HCT116 (cell line): ENCODE measurements at regions not wholly inside any gene's neighbourhood (a gene's known extent, or its start where the extent isn't known, plus 50 kb on each side); places are given as distances from the start of the nearest gene placed in this dataset.

Experiments used
- EZH2 ChIP-seq: fragments of 200-600 bp; sonication (generic); IDR thresholded peaks from 2 replicates; pipeline ENCODE4 v1.6.1; 2017; ENCODE audit warnings: antibody characterized with exemption, mixed run types
- POLR2A ChIP-seq: IDR thresholded peaks from 2 replicates; pipeline ENCODE4 v1.7.0; 2011; ENCODE audit warnings: borderline replicate concordance; ENCODE audit not compliant: insufficient read depth, insufficient read length; ENCODE audit errors: extremely low read depth
- RAD21 ChIP-seq: IDR thresholded peaks from 2 replicates; pipeline ENCODE4 v1.6.1; 2012; ENCODE audit warnings: low read depth, mild to moderate bottlenecking
- ZNF274 ChIP-seq: fragments of 200-500 bp; sonication (Bioruptor generic); IDR thresholded peaks from 2 replicates; pipeline ENCODE4 v1.6.1; 2014; ENCODE audit warnings: mild to moderate bottlenecking, low read depth, low read length, inconsistent platforms
- TF ChIP-seq, protein P1 (sequence below), 3 experiments: fragments of 200-600 bp in 1 of 3; sonication (generic) in 1 of 3; IDR thresholded peaks in 2 of 3; conservative IDR thresholded peaks in 1 of 3; 2 replicates each; pipeline ENCODE4 v1.5.1; 2012 to 2017; ENCODE audit warnings: low read depth in 2 of 3, low read length in 2 of 3, antibody characterized with exemption in 1 of 3, borderline replicate concordance in 1 of 3, control low read depth in 1 of 3, mild to moderate bottlenecking in 1 of 3, mixed read lengths in 1 of 3, mixed run types in 1 of 3, moderate library complexity in 1 of 3; ENCODE audit not compliant: insufficient read depth in 1 of 3
- TF ChIP-seq, protein P2 (sequence below): IDR thresholded peaks from 2 replicates; pipeline ENCODE4 v1.6.1; 2012; ENCODE audit warnings: low read depth

GRCh38 chr5:4766101-4766500, 374.0 kb upstream of the ADAMTS16 start:
- TF ChIP-seq, protein P1, sequence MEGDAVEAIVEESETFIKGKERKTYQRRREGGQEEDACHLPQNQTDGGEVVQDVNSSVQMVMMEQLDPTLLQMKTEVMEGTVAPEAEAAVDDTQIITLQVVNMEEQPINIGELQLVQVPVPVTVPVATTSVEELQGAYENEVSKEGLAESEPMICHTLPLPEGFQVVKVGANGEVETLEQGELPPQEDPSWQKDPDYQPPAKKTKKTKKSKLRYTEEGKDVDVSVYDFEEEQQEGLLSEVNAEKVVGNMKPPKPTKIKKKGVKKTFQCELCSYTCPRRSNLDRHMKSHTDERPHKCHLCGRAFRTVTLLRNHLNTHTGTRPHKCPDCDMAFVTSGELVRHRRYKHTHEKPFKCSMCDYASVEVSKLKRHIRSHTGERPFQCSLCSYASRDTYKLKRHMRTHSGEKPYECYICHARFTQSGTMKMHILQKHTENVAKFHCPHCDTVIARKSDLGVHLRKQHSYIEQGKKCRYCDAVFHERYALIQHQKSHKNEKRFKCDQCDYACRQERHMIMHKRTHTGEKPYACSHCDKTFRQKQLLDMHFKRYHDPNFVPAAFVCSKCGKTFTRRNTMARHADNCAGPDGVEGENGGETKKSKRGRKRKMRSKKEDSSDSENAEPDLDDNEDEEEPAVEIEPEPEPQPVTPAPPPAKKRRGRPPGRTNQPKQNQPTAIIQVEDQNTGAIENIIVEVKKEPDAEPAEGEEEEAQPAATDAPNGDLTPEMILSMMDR (IDR thresholded peaks at IDR 0.05 in 2 of 3, conservative IDR thresholded peaks at IDR 0.05 in 1 of 3; ENCODE audit: borderline replicate concordance in 1 of 3, insufficient read depth in 1 of 3, low read depth in 2 of 3, low read length in 2 of 3): no peak
- TF ChIP-seq POLR2A (no peak), EZH2 (no peak), RAD21 (no peak), ZNF274 (no peak)
- TF ChIP-seq, protein P2, sequence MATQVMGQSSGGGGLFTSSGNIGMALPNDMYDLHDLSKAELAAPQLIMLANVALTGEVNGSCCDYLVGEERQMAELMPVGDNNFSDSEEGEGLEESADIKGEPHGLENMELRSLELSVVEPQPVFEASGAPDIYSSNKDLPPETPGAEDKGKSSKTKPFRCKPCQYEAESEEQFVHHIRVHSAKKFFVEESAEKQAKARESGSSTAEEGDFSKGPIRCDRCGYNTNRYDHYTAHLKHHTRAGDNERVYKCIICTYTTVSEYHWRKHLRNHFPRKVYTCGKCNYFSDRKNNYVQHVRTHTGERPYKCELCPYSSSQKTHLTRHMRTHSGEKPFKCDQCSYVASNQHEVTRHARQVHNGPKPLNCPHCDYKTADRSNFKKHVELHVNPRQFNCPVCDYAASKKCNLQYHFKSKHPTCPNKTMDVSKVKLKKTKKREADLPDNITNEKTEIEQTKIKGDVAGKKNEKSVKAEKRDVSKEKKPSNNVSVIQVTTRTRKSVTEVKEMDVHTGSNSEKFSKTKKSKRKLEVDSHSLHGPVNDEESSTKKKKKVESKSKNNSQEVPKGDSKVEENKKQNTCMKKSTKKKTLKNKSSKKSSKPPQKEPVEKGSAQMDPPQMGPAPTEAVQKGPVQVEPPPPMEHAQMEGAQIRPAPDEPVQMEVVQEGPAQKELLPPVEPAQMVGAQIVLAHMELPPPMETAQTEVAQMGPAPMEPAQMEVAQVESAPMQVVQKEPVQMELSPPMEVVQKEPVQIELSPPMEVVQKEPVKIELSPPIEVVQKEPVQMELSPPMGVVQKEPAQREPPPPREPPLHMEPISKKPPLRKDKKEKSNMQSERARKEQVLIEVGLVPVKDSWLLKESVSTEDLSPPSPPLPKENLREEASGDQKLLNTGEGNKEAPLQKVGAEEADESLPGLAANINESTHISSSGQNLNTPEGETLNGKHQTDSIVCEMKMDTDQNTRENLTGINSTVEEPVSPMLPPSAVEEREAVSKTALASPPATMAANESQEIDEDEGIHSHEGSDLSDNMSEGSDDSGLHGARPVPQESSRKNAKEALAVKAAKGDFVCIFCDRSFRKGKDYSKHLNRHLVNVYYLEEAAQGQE: no peak
